CD4-positive, alpha-beta T cell treated with Interleukin-17A for 4 hours (primary cell): ENCODE measurements at regions not wholly inside any gene's neighbourhood (a gene's known extent, or its start where the extent isn't known, plus 50 kb on each side); places are given as distances from the start of the nearest gene placed in this dataset.
"Not testable (repeated sequence)": the region's sequence is repeated elsewhere in the genome, so short reads cannot be mapped to it uniquely, and the experiment has no call there.

Source experiments
- DNase-seq: peaks from one replicate; pipeline ENCODE4 v3.0.0-alpha.2; 2020; ENCODE audit warnings: mixed read lengths

GRCh38 chr1:184184614-184185013 is 133.1 kb downstream of the TSEN15 start:
- not testable (repeated sequence) for DNase-seq

GRCh38 chr1:184185347-184185746 is 133.8 kb downstream of the TSEN15 start:
- no peak for DNase-seq

- DNase-seq = no peak
These were observed 134.6 kb downstream of the TSEN15 start for GRCh38 chr1:184186167-184186566.

- no peak for DNase-seq
These were observed 135.6 kb downstream of the TSEN15 start for GRCh38 chr1:184187097-184187496.

- DNase-seq = no peak
These were observed 136.5 kb downstream of the TSEN15 start for GRCh38 chr1:184188037-184188436.

GRCh38 chr1:184189361-184189760 is 137.8 kb downstream of the TSEN15 start:
- DNase-seq = no peak

GRCh38 chr1:184190616-184191015 is 139.1 kb downstream of the TSEN15 start:
- no peak for DNase-seq

GRCh38 chr1:184191181-184191621 is 139.7 kb downstream of the TSEN15 start:
- no peak for DNase-seq

- no peak for DNase-seq
These were observed 141.3 kb downstream of the TSEN15 start for GRCh38 chr1:184192796-184193195.

GRCh38 chr1:184193451-184193850 is 141.9 kb downstream of the TSEN15 start:
- no peak for DNase-seq

GRCh38 chr1:184194236-184194635 is 142.7 kb downstream of the TSEN15 start:
- no peak for DNase-seq

GRCh38 chr1:184195722-184196121 is 144.2 kb downstream of the TSEN15 start:
- DNase-seq = not testable (repeated sequence)

GRCh38 chr1:184197831-184198230 is 146.3 kb downstream of the TSEN15 start:
- DNase-seq = no peak

GRCh38 chr1:184199036-184199435 is 147.5 kb downstream of the TSEN15 start:
- DNase-seq = no peak

GRCh38 chr1:184199438-184200085 is 148.0 kb downstream of the TSEN15 start:
- no peak for DNase-seq

- DNase-seq = no peak
These were observed 157.1 kb downstream of the TSEN15 start for GRCh38 chr1:184208622-184209021.

GRCh38 chr1:184210031-184210430 is 158.5 kb downstream of the TSEN15 start:
- DNase-seq = no peak

- DNase-seq = no peak
These were observed 159.3 kb downstream of the TSEN15 start for GRCh38 chr1:184210862-184211261.

- no peak for DNase-seq
These were observed 161.3 kb downstream of the TSEN15 start for GRCh38 chr1:184212649-184213314.

- DNase-seq = no peak
These were observed 162.6 kb downstream of the TSEN15 start for GRCh38 chr1:184214128-184214527.

- DNase-seq = no peak
These were observed 163.9 kb downstream of the TSEN15 start for GRCh38 chr1:184215274-184215925.

GRCh38 chr1:184218458-184219075 is 167.0 kb downstream of the TSEN15 start:
- DNase-seq = no peak

GRCh38 chr1:184219414-184219813 is 167.4 kb upstream of the C1orf21 start:
- no peak for DNase-seq

GRCh38 chr1:184219883-184220282 is 166.9 kb upstream of the C1orf21 start:
- no peak for DNase-seq
